Lower lobe of right lung (tissue), 2 donors: ENCODE measurements at regions not wholly inside any gene's neighbourhood (a gene's known extent, or its start where the extent isn't known, plus 50 kb on each side); places are given as distances from the start of the nearest gene placed in this dataset.

Source experiments
- ATAC-seq, 2 donors: fragments of 200-7000 bp; cut with Tn5 transposase; one replicate each; pipeline ENCODE4 v1.9.1; 2020 to 2022; ENCODE audit warnings: mild to moderate bottlenecking in 2 of 2, moderate library complexity in 2 of 2
- DNase-seq: peaks from one replicate; pipeline ENCODE4 v3.0.0-alpha.2; 2020
- H3K27ac ChIP-seq: fragments of 200-600 bp; one replicate; pipeline ENCODE4 v1.8.0; 2022
- H3K27me3 ChIP-seq: fragments of 200-600 bp; one replicate; pipeline ENCODE4 v1.8.0; 2022; ENCODE audit warnings: low read depth
- H3K36me3 ChIP-seq: fragments of 200-600 bp; one replicate; pipeline ENCODE4 v1.8.0; 2022; ENCODE audit warnings: mild to moderate bottlenecking
- H3K4me1 ChIP-seq: fragments of 200-600 bp; one replicate; pipeline ENCODE4 v1.8.0; 2022
- H3K4me3 ChIP-seq: fragments of 200-600 bp; one replicate; pipeline ENCODE4 v1.8.0; 2022; ENCODE audit warnings: mild to moderate bottlenecking
- H3K9me3 ChIP-seq: fragments of 200-600 bp; one replicate; pipeline ENCODE4 v1.8.0; 2022
- CTCF ChIP-seq: fragments of 200-600 bp; IDR thresholded peaks from one replicate; pipeline ENCODE4 v1.8.0; 2022; ENCODE audit warnings: antibody characterized with exemption, mild to moderate bottlenecking
- intact Hi-C: fragments of 100-400 bp; cut with DNase I; formaldehyde crosslinking; loops from one replicate; pipeline ENCODE4 v1.11.0; 2022
- donor health status: DM: no; HTN: yes; CAD: no; lungs with severe emphysema.

DNA sequence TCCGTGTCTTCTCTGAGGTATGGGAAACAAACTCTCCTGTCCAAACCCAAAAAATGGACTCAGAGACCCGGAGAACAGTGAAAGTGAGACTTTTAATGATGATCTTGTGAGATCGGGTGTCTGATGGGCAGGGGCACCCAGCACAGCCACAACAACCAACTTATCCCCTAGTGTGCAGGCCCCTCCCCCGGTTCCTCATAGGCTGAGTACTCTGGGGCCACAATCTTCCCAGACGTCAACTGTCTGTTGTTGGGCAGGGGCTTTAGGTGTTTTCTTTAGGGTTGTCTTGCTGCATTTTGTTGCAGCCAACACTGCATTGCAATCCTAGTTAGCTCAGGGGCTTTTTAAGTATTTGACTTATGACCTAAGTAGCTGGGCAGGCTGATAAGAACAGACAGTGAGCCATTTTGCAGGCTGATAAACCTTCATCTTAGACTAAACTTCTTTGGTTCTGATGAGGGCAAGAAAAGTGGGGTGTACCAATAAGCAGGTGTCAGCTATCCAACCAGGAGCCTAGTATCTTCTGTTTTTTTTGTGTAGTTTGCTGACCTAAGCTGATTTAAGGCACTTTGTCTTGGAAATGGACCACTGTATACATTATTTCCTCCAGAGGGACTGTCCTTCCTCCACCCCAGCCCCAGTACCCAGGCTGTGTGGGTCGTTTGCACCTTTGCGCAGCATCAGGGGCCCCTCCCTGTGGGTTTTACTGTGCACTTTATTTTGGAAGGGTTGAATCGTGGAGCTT is 1323.6 kb downstream of the TBC1D22A start:
- H3K4me1 ChIP-seq: peaks cover 10% of the 10 kb centered on the region
- intact Hi-C loops: no loop called here
- no peak overlapping the region for H3K27ac ChIP-seq
- TF ChIP-seq CTCF: no peak
- H3K27me3 ChIP-seq: no peaks in the 10 kb centered on the region
- DNase-seq (no peak), ATAC-seq (no peak)
- no peak overlapping the region for H3K4me3 ChIP-seq
- no peaks in the 10 kb centered on the region for H3K9me3 ChIP-seq
- H3K36me3 ChIP-seq: no peaks in the 10 kb centered on the region

DNA sequence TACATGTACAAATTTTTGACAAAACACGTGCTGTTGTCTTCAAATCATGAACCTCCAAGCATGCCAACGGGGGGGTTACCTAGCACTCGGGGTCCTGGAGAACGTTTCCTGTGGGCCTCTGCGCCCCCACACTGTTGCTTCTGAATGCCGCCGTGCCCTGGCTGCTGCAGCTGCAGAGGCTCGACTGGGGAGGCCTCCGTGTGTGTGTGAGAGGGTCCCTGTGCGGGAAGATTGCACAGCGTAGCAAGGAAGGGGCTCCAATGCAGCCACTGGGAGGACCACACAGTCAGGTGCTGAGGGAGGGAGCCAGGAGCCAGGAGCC is 1322.2 kb downstream of the TBC1D22A start:
- no peak overlapping the region for H3K4me3 ChIP-seq
- no peak for ATAC-seq
- no peaks in the 10 kb centered on the region for H3K9me3 ChIP-seq
- no peak for DNase-seq
- H3K27me3 ChIP-seq: no peaks in the 10 kb centered on the region
- H3K4me1 ChIP-seq: peaks cover 4% of the 10 kb centered on the region
- TF ChIP-seq CTCF: no peak
- intact Hi-C loops: no loop called here
- H3K36me3 ChIP-seq: no peaks in the 10 kb centered on the region
- no peak overlapping the region for H3K27ac ChIP-seq

- Histone ChIP-seq H3K27ac (no peak overlapping the region), H3K27me3 (no peaks in the 10 kb centered on the region), H3K9me3 (no peaks in the 10 kb centered on the region), H3K4me3 (no peak overlapping the region), H3K36me3 (no peaks in the 10 kb centered on the region), H3K4me1 (no peaks in the 10 kb centered on the region)
- no peak for TF ChIP-seq CTCF
- ATAC-seq: no peak
- no peak for DNase-seq
- intact Hi-C loops: no loop called here
Measured at GRCh38 chr22:48084041-48084728, 1321.7 kb downstream of the TBC1D22A start.

DNA sequence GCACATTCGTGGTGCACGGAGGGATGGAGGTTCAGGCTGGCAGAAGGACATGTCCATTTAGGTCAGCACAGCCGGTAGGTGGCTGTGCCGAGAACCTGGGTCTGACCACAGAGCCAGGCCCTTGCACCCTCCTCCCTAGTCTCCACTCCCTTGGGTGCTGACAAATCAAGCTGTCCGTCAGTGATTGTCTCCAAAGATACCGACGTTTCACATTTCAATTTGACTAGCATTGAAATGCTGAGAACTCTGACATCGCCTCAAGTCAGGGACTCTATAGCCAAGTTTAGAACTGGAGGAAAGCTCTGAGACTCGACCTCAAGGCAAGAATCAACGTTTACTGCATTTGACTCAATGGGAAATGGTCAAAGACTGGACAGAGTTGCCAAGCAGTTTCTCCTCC is 1321.1 kb downstream of the TBC1D22A start:
- Histone ChIP-seq H3K4me3 (no peak overlapping the region), H3K36me3 (no peaks in the 10 kb centered on the region), H3K9me3 (no peaks in the 10 kb centered on the region), H3K27me3 (no peaks in the 10 kb centered on the region), H3K27ac (no peak overlapping the region), H3K4me1 (no peaks in the 10 kb centered on the region)
- no peak for ATAC-seq
- intact Hi-C loops: no loop called here
- DNase-seq: no peak
- no peak for TF ChIP-seq CTCF

- Histone ChIP-seq H3K27ac (no peak overlapping the region), H3K4me3 (no peak overlapping the region), H3K36me3 (no peaks in the 10 kb centered on the region), H3K9me3 (no peaks in the 10 kb centered on the region), H3K4me1 (no peaks in the 10 kb centered on the region), H3K27me3 (no peaks in the 10 kb centered on the region)
- no peak for DNase-seq
- ATAC-seq: no peak
- intact Hi-C loops: no loop called here
- TF ChIP-seq CTCF: no peak
Measured at GRCh38 chr22:48082284-48082683, 1319.8 kb downstream of the TBC1D22A start.
